OCI-LY3 (cell line): ENCODE measurements at regions not wholly inside any gene's neighbourhood (a gene's known extent, or its start where the extent isn't known, plus 50 kb on each side); places are given as distances from the start of the nearest gene placed in this dataset.
"Not testable (repeated sequence)": the region's sequence is repeated elsewhere in the genome, so short reads cannot be mapped to it uniquely, and the experiment has no call there.

Source experiments
- H2AFZ ChIP-seq: fragments of 200-600, 300-600 bp; shearing (Covaris generic); 2 replicates; pipeline ENCODE4 v1.6.0; 2014; ENCODE audit warnings: antibody characterized with exemption, low read depth, low read length
- H3K27ac ChIP-seq: fragments of 200-600, 300-600 bp; sonication (generic); 2 replicates; pipeline ENCODE4 v1.5.1; 2014; ENCODE audit warnings: mild to moderate bottlenecking, low read length, moderate library complexity, mixed read lengths
- H3K27me3 ChIP-seq: fragments of 200-600, 300-600 bp; sonication (generic); 2 replicates; pipeline ENCODE4 v1.6.1; 2014; ENCODE audit warnings: low read depth, low read length, mixed read lengths
- H3K36me3 ChIP-seq: fragments of 200-600, 300-600 bp; sonication (generic); replicated peaks from 2 replicates; pipeline ENCODE3; 2014; ENCODE audit warnings: low read depth, low read length, mixed read lengths
- H3K4me1 ChIP-seq: fragments of 300-600, 200-600 bp; sonication (generic); 2 replicates; pipeline ENCODE4 v1.6.1; 2014; ENCODE audit warnings: low read length, mixed read lengths
- H3K4me2 ChIP-seq: fragments of 200-600, 300-600 bp; sonication (generic); 2 replicates; pipeline ENCODE4 v1.6.1; 2014; ENCODE audit warnings: low read length, mixed read lengths
- H3K4me3 ChIP-seq: fragments of 300-600, 200-600 bp; sonication (generic); 2 replicates; pipeline ENCODE4 v1.5.1; 2014; ENCODE audit warnings: antibody characterized with exemption, mild to moderate bottlenecking, low read length, moderate library complexity
- H3K79me2 ChIP-seq: fragments of 300-600, 200-600 bp; shearing (Covaris generic); 2 replicates; pipeline ENCODE4 v1.6.1; 2014; ENCODE audit warnings: mild to moderate bottlenecking, low read length, mixed read lengths
- H3K9ac ChIP-seq: fragments of 300-600, 200-600 bp; shearing (Covaris generic); 2 replicates; pipeline ENCODE4 v1.6.0; 2014; ENCODE audit warnings: mild to moderate bottlenecking, low read length, moderate library complexity
- H3K9me3 ChIP-seq: fragments of 200-600, 300-600 bp; shearing (Covaris generic); 2 replicates; pipeline ENCODE4 v1.6.1; 2014; ENCODE audit warnings: low read length, mixed read lengths; ENCODE audit not compliant: insufficient read depth
- H4K20me1 ChIP-seq: fragments of 200-600, 300-600 bp; sonication (generic); 2 replicates; pipeline ENCODE4 v1.6.1; 2016; ENCODE audit warnings: low read length, mixed read lengths; ENCODE audit not compliant: insufficient read depth
- CTCF ChIP-seq: fragments of 200-600, 300-600 bp; sonication (generic); IDR thresholded peaks from 2 replicates; pipeline ENCODE4 v1.5.1; 2014; ENCODE audit warnings: antibody characterized with exemption, low read length, low read depth
- EZH2phosphoT487 ChIP-seq: fragments of 200-600 bp; shearing (Covaris generic); IDR thresholded peaks from 2 replicates; pipeline ENCODE4 v1.6.1; 2018; ENCODE audit warnings: antibody characterized with exemption, mixed run types, low read depth

GRCh38 chr14:71765505-71765904 is 166.7 kb upstream of the RGS6 start:
- no peak overlapping the region for H2AFZ ChIP-seq
- H3K4me2 ChIP-seq = no peak overlapping the region
- no peak overlapping the region for H3K27ac ChIP-seq
- H3K9ac ChIP-seq = no peak overlapping the region
- no peaks in the 10 kb centered on the region; the same call in 1 of the 2 replicates for H3K27me3 ChIP-seq
- H4K20me1 ChIP-seq = no peaks in the 10 kb centered on the region
- H3K4me3 ChIP-seq = no peak overlapping the region
- TF ChIP-seq CTCF = no peak
- TF ChIP-seq EZH2phosphoT487 = no peak
- H3K79me2 ChIP-seq = no peaks in the 10 kb centered on the region
- H3K36me3 ChIP-seq = no peaks in the 10 kb centered on the region
- H3K4me1 ChIP-seq = no peaks in the 10 kb centered on the region
- H3K9me3 ChIP-seq = no peaks in the 10 kb centered on the region

GRCh38 chr14:71770431-71770830 is 161.8 kb upstream of the RGS6 start:
- 0 out of 2 replicates have a peak, but pooled peaks cover 3% of the 10 kb centered on the region for H3K27me3 ChIP-seq
- H3K9ac ChIP-seq = no peak overlapping the region
- no peak overlapping the region for H3K4me2 ChIP-seq
- H3K4me1 ChIP-seq = no peaks in the 10 kb centered on the region
- H2AFZ ChIP-seq = no peak overlapping the region
- no peaks in the 10 kb centered on the region for H3K9me3 ChIP-seq
- no peak for TF ChIP-seq EZH2phosphoT487
- H4K20me1 ChIP-seq = no peaks in the 10 kb centered on the region
- H3K4me3 ChIP-seq = no peak overlapping the region
- no peak overlapping the region for H3K27ac ChIP-seq
- H3K36me3 ChIP-seq = no peaks in the 10 kb centered on the region
- no peaks in the 10 kb centered on the region for H3K79me2 ChIP-seq

GRCh38 chr14:71771421-71771820 is 160.8 kb upstream of the RGS6 start:
- H3K4me3 ChIP-seq, H3K27ac ChIP-seq, H4K20me1 ChIP-seq, H3K4me2 ChIP-seq, H3K4me1 ChIP-seq, H2AFZ ChIP-seq, H3K9ac ChIP-seq, H3K27me3 ChIP-seq, H3K9me3 ChIP-seq, H3K36me3 ChIP-seq, H3K79me2 ChIP-seq: not testable (repeated sequence)

- H2AFZ ChIP-seq, H3K27me3 ChIP-seq, H3K4me3 ChIP-seq, H3K36me3 ChIP-seq, H3K27ac ChIP-seq, H4K20me1 ChIP-seq, H3K9ac ChIP-seq, H3K4me1 ChIP-seq, H3K79me2 ChIP-seq, H3K4me2 ChIP-seq, H3K9me3 ChIP-seq: not testable (repeated sequence)
These were observed 160.2 kb upstream of the RGS6 start for GRCh38 chr14:71771996-71772395.

- no peaks in the 10 kb centered on the region for H4K20me1 ChIP-seq
- no peak overlapping the region for H3K27ac ChIP-seq
- H3K9ac ChIP-seq = no peak overlapping the region
- no peaks in the 10 kb centered on the region for H3K9me3 ChIP-seq
- no peaks in the 10 kb centered on the region for H3K79me2 ChIP-seq
- H3K4me3 ChIP-seq = no peak overlapping the region
- no peak overlapping the region for H2AFZ ChIP-seq
- no peak overlapping the region for H3K4me2 ChIP-seq
- no peaks in the 10 kb centered on the region for H3K36me3 ChIP-seq
- TF ChIP-seq CTCF (no peak), EZH2phosphoT487 (no peak)
- 0 out of 2 replicates have a peak, but pooled peaks cover 3% of the 10 kb centered on the region for H3K27me3 ChIP-seq
- H3K4me1 ChIP-seq = peaks cover 4% of the 10 kb centered on the region; the same call in 1 of the 2 replicates
These were observed 158.2 kb upstream of the RGS6 start for GRCh38 chr14:71773898-71774481.
